ENCODE measurements at regions not wholly inside any gene's neighbourhood (a gene's known extent, or its start where the extent isn't known, plus 50 kb on each side); places are given as distances from the start of the nearest gene placed in this dataset.

DNA sequence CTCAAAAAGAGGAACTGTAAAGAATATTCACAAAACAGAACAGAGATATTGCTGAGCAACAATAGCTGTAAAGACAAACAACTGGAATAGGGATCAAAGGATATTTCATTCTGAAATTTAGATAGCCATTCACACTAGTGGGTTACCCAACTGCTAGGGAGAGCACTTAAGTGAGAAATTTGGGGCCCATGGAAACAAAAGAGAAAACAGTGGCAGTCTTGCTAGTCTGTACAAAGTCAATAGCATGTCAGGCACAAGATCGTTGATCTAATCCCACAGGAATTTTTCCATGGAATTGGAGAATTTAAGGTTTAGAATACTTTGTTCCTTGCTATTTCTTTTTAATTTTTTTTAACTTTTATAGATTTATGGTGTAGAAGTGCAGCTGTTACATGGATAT lies 467.0 kb downstream of the PCDH18 start:
- DNase-seq: no peak

DNA sequence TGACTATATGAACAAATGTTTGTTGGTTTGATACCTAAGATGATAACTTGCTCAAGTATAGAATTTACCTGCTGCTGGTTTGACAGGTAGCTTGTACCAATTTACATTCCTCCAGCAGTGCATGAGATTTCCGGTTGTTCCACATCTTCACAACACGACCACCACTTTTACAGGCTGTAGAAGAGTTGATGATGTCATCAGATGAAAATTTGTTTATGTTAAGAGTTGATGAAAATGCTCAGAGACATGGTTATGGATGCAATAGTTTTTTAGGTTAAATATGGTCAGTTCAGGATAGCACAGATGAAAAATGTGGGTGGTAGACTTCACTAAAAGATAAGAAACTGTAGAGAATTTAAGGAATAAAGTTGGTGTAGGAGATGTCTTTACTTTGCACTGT lies 468.3 kb downstream of the PCDH18 start:
- DNase-seq: no peak

DNA sequence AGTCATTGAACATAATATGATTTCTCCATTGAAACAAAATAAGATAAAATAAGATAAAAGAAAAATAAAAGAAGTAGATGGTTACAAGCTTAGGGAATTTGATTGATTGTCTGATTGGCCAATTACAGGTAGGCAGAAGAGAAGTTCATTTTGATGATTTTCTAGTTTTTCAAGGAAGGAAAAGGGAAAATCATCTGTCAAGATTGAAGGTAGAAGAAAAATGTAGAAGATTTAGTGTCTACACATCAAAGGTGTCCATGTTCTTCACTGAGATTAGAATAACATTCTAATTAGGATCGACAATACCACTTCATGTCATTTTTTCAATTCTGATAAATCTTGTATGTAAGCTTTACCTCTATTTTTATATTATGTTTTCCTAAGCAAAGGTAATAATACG lies 489.1 kb downstream of the PCDH18 start:
- no peak for DNase-seq

DNA sequence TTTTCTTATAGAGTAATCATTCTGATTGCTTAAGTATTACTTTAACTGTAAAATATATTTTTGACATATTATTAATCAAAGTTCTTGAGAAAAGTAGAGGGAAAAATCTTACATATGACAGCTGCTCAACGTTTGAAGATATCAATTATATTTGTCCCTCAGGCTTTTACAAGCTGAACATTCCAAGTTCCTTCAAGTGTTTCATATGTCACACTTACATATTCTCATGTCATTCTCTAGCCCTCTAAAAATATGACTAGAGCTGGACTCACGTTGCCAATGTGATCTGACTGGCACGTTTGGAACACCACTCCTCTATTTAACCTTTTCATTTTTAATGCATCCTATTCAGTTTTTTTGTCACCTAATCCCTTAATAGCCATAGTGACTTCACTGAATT lies 492.9 kb downstream of the PCDH18 start:
- no peak for DNase-seq

DNA sequence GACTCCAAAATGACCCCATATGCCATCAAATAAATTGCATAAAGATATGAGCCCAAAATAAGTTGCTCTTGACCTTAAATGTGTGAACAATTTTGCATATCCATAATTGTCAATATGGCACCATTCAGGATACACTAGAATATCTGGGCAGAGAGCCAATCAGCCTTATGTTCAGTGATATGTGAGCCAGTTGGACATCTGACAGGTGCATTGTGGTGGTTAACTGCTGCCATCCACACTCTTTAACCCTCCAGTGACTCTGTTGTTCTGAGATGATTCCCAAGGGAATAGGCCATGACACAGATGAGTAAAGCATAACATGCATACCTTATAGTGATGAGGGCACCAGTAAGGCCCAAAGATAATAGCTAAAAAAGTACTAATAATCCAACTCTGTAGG lies 500.1 kb downstream of the PCDH18 start:
- no peak for DNase-seq

DNA sequence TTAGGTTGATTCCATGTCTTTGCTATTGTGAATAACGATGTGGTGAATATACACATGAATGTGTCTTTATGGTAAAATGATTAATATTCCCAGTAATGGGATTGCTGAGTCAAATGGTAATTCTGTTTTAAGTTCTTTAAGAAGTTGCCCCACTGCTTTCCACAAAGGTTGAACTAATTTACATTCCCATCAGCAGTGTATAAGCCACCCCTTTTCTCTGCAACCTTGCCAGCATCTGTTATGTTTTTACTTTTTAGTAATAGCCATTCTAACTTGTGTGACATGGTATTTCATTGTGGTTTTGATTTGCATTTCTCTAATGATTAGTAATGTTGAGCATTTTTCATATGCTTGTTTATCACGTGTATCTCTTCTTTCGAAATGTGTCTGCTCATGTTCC lies 503.3 kb downstream of the PCDH18 start:
- no peak for DNase-seq

DNA sequence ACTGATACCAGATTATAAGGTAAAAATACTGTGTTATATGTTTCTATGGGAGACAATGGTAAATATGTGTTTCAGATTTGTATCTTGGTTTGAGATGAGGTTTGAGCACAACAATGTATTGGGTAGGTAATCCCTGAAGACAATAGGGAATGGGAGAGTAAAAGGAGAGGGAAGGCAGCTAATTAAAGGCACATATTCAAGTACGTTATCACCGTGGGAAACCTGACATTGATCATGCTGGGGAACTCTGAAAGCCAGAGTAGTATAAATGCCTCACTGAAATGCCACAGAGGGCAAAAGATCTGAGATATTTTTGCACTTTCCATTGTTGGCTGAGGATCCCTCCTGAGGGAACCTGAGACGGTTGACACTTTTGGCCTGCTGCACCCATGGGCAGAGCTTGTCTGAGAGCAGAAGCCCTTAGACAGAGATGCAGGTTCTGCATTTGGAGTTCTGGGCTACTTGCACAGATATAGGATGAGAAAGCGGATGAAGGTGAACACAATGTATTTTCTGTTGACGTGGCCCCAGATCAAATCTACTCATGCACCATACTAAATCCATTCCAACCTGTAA lies 506.7 kb downstream of the PCDH18 start:
- no peak for DNase-seq

DNA sequence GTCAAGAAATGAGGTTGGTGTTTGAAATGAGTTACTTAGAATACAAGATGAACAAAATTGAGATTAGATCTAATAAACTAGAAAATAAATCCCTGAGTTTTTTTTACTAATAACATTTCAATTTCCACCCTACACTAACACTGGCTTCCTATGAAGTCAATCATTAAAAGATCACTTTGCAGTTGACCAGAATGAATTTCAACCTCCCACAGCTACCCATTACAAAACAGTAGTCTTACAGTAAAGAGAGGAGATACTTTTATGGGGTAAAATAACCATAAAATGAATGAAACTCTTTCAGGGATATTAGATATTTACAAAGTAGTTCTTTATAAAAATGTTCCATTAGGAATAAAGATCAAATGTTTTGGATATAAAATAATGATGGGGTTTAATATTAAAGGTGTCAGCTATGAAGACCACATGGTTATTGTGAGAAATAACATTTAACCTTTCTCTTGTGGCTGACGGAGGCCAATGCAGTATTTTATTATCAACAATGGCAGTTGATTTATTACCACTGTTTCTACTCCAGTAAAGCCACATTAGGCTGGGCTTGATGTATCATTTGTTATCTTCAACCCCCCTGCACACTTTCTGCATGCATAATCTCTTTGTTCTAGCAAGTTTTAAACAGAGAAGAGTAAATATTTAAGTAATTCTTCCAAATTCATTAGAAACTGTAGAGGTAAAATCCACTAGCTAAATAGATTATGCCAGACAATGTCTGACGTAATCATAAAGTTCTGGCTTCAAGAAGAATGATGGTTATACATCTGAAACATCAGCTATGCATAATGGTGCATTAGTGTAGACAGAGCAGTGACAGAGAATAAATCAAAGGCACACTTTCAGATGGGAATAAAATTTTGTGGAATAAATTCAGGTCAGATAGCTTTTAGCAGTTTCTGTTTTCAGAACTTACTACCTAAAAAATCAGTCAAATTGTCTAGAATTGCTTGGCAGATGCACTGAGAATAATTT lies 516.6 kb downstream of the PCDH18 start:
- no peak for DNase-seq

DNA sequence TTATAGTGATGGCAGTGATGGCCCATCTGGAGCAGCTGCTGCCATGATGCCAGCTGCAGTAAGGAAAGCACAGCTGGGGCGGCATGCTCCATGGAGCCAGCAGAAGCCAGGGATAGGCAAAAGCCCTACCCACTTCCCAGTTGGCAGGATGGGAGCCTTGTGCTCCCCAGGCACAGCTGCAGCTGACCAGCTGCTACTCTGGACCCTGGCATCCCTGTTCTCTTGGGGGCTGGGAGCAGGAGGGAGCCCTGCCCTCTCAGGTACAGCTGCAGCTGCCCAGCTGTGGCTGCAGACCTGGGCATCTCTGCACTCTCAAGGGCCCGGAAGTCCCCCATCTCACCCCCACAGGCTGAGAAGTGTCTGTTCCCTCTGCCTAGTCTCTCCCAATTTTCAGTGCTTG lies 531.9 kb downstream of the PCDH18 start:
- DNase-seq: no peak

DNA sequence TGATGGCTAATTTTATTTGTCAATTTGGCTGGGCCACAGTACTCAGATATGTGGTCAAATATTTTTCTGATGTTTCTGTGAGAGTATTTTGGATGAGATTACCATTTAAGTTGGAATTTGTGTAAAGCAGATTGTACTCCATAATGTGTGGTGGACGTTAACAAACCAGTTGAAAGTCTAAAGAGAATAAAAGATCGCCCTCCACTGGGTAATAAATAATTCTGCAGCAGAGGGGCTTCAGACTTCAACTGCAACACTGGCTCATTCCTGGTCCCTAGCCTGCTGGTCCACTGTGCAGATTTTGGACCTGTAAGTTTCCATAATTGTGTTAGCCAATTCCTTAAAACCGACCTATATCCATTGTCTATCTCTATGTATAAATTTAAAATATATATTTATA lies 540.3 kb downstream of the PCDH18 start:
- no peak for DNase-seq

DNA sequence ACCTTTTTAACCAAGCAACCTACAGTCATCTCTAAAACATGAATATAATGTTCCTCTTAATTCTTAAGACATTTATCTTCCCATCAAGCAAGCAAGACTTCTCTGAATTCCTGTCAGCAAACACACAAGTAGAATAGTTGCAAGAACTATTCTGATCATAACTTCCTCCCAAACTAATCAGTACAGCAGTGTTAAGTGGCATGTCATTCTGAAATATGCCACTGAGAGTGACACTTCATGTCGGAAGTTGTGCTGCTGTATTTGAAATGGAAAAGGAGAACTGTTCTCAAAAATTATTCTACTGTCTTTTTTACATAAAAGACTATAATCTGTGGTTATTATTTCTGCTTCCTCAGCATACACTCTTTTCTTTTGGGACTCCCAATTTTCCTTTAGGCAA lies 546.6 kb downstream of the PCDH18 start:
- no peak for DNase-seq

DNA sequence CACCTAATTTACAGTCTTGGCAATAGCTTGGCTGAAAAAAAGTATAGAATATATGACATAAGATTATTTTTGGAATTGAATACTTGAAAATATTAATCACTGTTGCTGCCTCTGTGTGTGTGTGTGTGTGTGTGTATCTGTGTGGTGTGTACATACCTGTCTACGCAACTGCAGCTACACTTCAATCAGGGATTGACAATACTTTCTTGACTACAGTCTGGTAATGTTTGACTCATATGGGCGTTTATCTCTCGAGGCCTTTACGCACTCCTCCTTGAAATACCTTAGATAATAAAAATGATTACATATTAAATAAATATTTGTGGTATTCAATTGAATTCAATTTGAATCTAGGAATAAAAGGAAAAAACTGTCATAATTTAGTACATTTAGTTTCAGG lies 565.2 kb downstream of the PCDH18 start:
- DNase-seq: no peak

DNA sequence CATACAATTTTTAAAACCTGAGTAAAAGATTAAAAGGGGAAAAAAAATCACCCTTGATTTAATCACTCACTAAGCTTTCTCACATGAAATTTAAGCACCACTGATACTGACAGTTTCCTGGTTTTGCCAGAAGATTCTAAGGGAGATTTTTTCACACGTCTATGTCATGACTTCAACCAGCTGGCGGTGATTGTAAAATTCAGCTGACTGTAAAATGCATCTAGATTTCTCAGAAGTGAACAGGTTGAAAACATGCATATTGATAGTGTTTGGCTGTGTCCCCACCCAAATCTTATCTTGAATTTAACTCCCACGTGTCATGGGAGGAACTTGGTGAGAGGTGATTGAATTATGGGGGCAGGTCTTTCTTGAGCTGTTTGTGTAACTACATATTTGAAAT lies 566.8 kb downstream of the PCDH18 start:
- DNase-seq: no peak

DNA sequence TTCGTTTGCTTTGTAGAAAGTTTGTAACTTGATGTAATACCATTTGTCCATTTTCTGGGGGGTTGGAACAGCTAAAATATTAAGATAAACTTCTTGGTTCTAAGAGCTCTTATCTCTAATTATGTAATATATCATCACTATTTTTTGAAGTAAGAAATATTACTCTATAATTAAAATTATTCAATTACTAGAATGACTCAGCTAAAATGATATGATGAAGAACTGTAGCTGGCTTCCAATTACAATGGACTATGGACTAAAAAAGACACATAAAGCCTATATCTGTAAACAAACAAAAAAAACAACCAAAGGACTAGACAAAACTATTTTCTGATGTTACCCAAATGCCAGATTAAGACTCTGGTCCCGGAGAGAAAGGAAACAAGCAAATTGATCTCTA lies 569.4 kb downstream of the PCDH18 start:
- no peak for DNase-seq

DNA sequence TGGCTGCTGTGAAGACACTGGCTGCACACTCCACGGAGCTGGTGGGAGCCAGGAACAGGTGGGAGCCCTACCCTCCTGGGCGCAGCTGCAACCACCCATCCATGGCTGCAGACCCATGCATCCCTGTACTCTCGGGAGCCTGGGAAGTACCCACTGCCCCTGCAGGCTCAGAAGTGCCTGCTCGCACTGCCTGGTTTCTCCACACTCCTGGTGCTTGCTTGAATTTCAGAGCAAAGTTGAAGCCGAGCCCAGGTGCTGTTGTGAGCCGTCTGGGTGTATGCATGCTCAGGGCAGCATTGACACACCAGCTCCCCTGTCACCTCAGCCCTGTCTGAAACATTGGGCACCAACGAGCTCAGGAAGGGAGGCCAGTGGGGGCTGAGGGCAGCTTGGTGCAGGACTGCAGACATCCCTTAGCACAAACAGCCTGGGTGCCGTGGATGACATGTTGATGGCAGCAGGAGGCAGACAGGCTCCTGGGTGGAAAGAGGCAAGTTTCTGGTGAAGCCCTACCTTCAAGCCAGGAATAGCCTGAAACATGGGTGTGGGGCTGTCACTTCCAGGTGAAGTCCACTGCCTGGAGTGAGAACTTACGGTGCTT lies 585.9 kb downstream of the PCDH18 start:
- peak; percentile 48 for DNase-seq

DNA sequence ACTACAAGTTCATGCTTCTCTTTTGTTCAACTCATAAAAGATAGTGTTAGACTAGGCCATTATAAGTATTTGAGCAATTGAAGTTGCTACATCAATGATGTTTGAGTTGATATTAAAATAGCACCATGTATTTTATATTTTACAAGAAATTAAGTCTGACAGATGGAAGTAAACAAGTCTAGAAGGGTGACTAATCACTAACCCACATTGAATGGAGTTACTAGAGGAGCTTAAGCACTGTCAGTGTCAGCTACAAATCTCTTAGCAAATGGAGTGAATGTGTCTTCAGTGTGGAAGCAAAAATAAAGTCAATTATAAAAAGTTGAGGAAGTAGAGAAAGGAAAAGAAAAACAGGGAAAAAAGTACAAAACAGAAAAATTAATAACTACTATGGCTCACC lies 592.5 kb downstream of the PCDH18 start:
- DNase-seq: no peak

DNA sequence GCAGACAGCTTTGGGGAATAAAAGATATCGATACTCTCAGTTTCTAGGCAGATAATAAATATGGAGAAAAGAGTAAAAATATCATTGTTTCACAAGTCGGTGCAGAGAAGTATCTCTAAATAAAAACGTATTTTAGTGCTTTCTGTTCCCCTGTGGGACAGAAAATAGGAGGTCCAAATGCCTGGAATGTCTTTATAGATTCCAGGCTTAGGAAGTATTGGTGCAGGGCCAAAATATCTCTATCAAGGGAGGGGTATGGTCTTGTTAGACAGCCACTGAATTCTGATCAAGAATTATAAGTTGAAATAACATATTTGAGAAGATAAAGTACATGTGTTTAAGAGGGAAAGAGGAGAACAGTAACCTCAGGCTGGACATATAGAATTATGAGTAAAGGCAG lies 596.4 kb downstream of the PCDH18 start:
- DNase-seq: no peak

DNA sequence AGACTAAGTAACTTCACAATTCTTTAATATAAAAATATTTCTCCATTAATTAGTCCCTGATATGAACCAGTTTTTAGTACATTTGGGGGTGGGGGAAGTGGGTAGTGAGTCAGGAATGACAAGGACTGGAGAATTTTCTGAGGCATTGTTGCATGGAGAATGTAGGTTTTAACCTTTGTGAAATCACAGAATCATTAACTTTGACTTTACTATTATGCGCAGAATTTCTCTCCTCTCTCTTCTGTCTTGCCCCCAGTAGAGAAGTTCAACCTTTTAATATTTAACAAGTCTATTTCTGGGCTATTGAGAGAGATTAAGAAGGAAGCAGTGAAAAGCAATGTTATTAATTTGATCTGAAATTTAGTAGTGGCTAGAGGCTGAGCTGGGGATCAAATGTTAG lies 597.0 kb downstream of the PCDH18 start:
- DNase-seq: no peak

DNA sequence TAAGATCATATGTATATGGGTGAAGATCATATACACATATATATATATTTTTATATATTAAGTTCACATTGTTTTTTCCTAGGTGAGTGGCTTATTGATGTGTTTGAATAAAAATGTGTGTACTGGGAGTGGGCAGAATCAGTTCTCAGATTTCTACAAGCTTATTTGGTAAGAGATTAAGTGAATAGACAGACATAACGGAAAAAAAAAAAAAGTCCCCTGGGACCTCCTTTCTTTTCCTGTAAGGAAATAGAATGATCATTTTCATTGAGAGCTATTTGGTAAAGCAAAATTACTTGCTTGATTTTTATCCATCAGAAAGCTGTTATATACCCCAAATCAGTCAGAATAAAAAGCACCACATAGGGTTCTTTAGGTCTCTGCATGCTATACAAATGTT lies 597.7 kb downstream of the PCDH18 start:
- DNase-seq: no peak

DNA sequence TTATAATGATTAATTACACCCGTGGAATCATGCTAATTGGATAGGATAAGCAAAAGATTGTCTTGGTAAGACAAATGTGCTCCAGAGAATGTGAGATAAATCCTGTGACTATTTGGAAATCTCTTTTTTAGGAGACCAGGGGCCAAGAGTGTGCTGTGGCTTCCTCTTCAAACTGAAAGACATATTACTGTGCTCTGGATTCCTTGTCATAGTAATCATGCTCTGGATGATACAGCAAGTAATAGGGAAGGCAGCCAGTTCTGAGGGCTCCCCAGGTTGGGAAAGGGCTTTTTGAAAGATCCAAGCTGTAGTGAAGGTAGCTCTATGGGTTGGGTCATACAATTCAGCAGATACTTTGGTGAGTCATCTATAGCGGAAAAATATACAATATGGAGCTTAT lies 600.5 kb downstream of the PCDH18 start:
- no peak for DNase-seq

DNA sequence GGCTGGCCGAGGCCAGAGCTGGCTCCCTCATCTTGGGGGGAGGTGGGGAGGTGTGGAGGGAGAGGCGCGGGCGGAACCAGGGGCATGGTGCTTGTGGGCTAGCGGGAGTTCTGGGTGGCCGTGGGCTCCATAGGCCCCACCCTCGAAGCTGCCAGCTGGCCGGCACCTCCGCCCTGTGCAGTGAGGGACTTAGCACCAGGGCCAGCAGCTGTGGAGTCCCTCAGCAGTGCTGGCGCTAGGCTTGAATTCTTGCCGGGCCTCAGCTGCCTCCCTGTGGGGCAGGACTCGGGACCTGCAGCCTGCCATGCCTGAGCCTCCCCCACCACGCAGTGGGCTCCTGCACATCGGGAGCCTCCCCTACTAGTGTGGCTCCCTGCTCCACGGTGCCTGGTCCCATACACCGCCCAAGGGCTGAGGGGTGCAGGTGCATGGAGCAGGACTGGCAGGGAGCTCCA lies 603.3 kb downstream of the PCDH18 start:
- DNase-seq: no peak

DNA sequence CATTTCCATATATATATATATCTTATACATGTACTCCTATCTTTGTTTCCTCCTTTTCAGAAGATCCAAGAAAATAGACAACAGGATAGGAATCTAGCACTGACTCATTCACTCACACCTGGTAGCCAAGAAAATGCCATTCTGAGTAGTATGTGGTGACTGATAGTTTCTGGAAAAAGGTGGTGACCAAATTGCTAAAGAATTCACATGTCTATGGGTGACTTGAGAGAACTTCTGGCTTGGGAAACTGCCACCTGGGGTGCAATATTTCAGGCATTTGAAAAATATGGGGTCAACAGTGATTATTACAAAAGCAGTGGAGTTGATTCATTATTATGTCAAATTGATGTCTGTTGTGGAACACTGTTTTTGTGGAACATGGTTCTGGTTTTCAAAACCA lies 605.1 kb downstream of the PCDH18 start:
- DNase-seq: no peak

DNA sequence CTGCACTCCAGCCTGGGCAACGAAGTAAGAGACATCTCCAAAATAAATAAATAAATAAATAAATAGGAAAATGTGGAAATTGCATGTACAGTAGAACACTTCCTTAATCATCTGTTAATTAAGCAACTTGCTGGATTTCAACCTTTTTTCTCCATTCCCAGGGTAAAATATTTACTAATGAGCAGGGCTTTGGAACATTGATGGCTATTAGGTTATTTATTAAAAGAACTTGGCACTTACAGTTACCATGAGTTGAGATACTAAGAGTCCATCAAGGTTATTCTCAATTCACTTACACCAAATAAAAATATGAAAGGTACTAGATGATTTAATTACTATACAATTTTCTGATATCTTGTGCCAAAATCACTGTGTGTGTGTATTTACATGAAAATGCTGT lies 607.1 kb downstream of the PCDH18 start:
- no peak for DNase-seq

DNA sequence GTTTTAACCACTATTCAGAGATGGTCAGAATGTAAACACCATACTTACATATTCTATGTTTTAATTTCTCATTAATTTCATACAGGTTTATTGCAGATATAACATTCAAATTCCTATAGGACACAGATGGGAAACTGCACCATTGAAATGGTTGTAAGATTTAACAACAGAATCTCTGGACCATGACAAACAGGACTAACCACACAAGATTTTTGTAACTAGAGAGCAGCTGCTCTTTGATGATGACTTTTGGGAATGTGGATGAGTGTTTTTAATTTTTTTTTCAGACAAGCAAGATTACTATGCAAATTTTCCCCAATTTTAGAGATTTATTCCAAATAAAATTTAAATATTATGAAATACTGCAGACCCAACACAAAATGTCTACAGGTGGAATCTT lies 610.2 kb downstream of the PCDH18 start:
- DNase-seq: no peak

Measured in islet precursor cell (in vitro differentiated cells).